Bronchial epithelial cell (primary cell): ENCODE measurements at regions not wholly inside any gene's neighbourhood (a gene's known extent, or its start where the extent isn't known, plus 50 kb on each side); places are given as distances from the start of the nearest gene placed in this dataset.

Experiments
- DNase-seq: peaks from one replicate; pipeline ENCODE4 v3.0.0-alpha.2; 2010; ENCODE audit warnings: low read depth
- FAIRE-seq: peaks from 2 replicates; lab custom pipeline; 2011; peaks lifted over from hg19 to GRCh38; lab: Jason Lieb, UNC
- H3K27me3 ChIP-seq: 2 replicates; pipeline ENCODE4 v1.5.1; 2011; ENCODE audit warnings: low read length; ENCODE audit not compliant: control insufficient read depth, insufficient read depth
- H3K36me3 ChIP-seq: 2 replicates; pipeline ENCODE4 v1.5.1; 2011; ENCODE audit warnings: low read length; ENCODE audit not compliant: control insufficient read depth, insufficient read depth
- H3K4me3 ChIP-seq: 2 replicates; pipeline ENCODE4 v1.5.1; 2011; ENCODE audit warnings: mild to moderate bottlenecking, low read depth, low read length, control low read depth
- TF ChIP-seq, protein P1 (sequence below): IDR thresholded peaks from 2 replicates; pipeline ENCODE4 v1.5.1; 2011; ENCODE audit warnings: mild to moderate bottlenecking, moderate library complexity, low read length, control low read depth, inconsistent platforms; ENCODE audit not compliant: insufficient read depth, severe bottlenecking

GRCh38 chr5:42924686-42925085 lies 113.0 kb upstream of the SELENOP start:
- TF ChIP-seq, protein P1, sequence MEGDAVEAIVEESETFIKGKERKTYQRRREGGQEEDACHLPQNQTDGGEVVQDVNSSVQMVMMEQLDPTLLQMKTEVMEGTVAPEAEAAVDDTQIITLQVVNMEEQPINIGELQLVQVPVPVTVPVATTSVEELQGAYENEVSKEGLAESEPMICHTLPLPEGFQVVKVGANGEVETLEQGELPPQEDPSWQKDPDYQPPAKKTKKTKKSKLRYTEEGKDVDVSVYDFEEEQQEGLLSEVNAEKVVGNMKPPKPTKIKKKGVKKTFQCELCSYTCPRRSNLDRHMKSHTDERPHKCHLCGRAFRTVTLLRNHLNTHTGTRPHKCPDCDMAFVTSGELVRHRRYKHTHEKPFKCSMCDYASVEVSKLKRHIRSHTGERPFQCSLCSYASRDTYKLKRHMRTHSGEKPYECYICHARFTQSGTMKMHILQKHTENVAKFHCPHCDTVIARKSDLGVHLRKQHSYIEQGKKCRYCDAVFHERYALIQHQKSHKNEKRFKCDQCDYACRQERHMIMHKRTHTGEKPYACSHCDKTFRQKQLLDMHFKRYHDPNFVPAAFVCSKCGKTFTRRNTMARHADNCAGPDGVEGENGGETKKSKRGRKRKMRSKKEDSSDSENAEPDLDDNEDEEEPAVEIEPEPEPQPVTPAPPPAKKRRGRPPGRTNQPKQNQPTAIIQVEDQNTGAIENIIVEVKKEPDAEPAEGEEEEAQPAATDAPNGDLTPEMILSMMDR, result no peak

GRCh38 chr5:42924226-42924625 lies 112.5 kb upstream of the SELENOP start:
- Histone ChIP-seq H3K27me3 (no peaks in the 10 kb centered on the region), H3K4me3 (no peak overlapping the region), H3K36me3 (no peaks in the 10 kb centered on the region)
- no peak for FAIRE-seq
- DNase-seq, result no peak
- TF ChIP-seq, protein P1, result no peak

More at GRCh38 chr5:42924686-42925085, 113.0 kb upstream of the SELENOP start:
- no peak for FAIRE-seq
- H3K36me3 ChIP-seq, result no peaks in the 10 kb centered on the region
- no peaks in the 10 kb centered on the region for H3K27me3 ChIP-seq
- no peak for DNase-seq
- no peak overlapping the region for H3K4me3 ChIP-seq

DNA sequence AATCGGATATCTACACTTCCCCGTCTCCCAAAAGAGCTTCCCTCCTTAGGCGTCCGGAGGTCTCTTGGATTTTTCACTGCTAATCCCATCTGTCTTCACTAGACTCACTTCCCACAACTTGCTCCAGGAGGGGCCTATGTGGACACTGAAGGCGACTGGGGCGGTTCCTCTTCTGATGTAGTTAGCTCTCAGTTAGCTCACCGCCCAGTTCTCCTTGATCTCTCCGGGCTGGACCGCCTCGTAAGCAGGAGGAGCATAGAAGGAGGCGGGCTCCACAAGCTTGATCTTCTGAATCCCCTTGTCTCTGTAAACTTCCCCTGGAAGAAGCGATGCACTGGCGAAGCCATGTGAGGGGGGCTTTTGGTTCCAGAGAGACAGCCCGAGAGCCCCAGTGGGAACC lies 112.0 kb upstream of the SELENOP start:
- TF ChIP-seq, protein P1, result no peak
- no peaks in the 10 kb centered on the region for H3K27me3 ChIP-seq

GRCh38 chr5:42919600-42919999 lies 107.9 kb upstream of the SELENOP start:
- Histone ChIP-seq H3K27me3 (no peaks in the 10 kb centered on the region), H3K36me3 (no peaks in the 10 kb centered on the region), H3K4me3 (no peak overlapping the region)
- no peak for DNase-seq
- TF ChIP-seq, protein P1, result no peak
- FAIRE-seq, result no peak

More for the DNA sequence above, 112.0 kb upstream of the SELENOP start:
- H3K4me3 ChIP-seq, result no peak overlapping the region
- DNase-seq, result no peak
- H3K36me3 ChIP-seq, result no peaks in the 10 kb centered on the region
- no peak for FAIRE-seq

DNA sequence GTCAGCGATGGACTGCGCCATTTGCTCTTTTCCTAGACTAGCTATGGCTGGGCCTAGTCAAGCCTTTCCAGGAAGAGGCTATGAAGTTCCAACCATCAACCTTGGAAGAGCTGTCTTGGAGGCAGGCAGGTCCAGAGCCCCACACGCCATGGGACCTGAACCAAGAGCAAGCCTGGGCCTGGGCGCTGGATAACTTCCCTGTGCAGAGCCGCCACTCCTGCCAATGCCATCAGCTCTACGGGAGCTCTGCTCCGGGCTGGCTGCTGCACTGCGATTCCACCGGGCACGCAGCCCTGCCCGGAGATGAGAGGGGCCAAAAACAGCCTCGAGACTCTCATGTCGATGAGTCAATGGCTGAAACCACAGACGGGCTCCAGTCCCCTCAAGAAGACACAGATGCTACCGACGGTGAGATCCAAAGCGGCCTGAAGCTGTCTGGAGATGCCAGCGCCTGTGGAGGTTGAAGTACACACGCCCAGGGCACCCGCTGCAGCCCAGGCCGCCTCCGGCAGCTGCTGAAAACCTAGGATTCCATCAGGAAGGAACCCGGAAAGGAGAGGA lies 103.7 kb upstream of the SELENOP start:
- TF ChIP-seq, protein P1, result no peak
- Histone ChIP-seq H3K4me3 (no peak overlapping the region), H3K36me3 (no peaks in the 10 kb centered on the region), H3K27me3 (no peaks in the 10 kb centered on the region)
- DNase-seq (no peak), FAIRE-seq (no peak)
